WTC11 (cell line): ENCODE measurements at regions not wholly inside any gene's neighbourhood (a gene's known extent, or its start where the extent isn't known, plus 50 kb on each side); places are given as distances from the start of the nearest gene placed in this dataset.
A peak's percentile ranks its signal among the peaks of the same experiment; 100 is the strongest.

Experiments
- ATAC-seq: fragments of 200-7000 bp; cut with Tn5 transposase; 2 replicates; pipeline ENCODE4 v1.10.0; 2021; ENCODE audit warnings: mild to moderate bottlenecking, moderate library complexity
- CTCF ChIA-PET: fragments of 300-600 bp; sonication (Branson Sonifier 250); formaldehyde crosslinking; loops from one replicate; lab custom pipeline; 2021; ENCODE audit warnings: antibody characterized with exemption; lab: Charles Lee
- POLR2A ChIA-PET: fragments of 350-600 bp; sonication (Branson Sonifier 250); formaldehyde crosslinking; loops from one replicate; lab custom pipeline; 2021; ENCODE audit warnings: antibody characterized with exemption; lab: Charles Lee
- DNase-seq: peaks from one replicate; pipeline ENCODE4 v3.0.0; 2021; ENCODE audit warnings: low spot score
- H3K27ac Mint-ChIP-seq: 2 replicates; pipeline ENCODE4 v1.8.0; 2021; ENCODE audit warnings: mixed read lengths
- H3K27me3 Mint-ChIP-seq: 2 replicates; pipeline ENCODE4 v1.8.0; 2021; ENCODE audit warnings: low read depth, mild to moderate bottlenecking, moderate library complexity, mixed read lengths
- H3K36me3 Mint-ChIP-seq: 2 replicates; pipeline ENCODE4 v1.8.0; 2021; ENCODE audit warnings: mixed read lengths
- H3K4me1 Mint-ChIP-seq: 2 replicates; pipeline ENCODE4 v1.8.0; 2022; ENCODE audit warnings: mixed read lengths
- H3K4me3 Mint-ChIP-seq: 2 replicates; pipeline ENCODE4 v1.8.0; 2021; ENCODE audit warnings: mild to moderate bottlenecking, moderate library complexity, mixed read lengths
- H3K9me3 Mint-ChIP-seq: 2 replicates; pipeline ENCODE4 v1.8.0; 2021; ENCODE audit warnings: mixed read lengths
- ATF3 ChIP-seq: sonication (generic); formaldehyde crosslinking; conservative IDR thresholded peaks from 2 replicates; pipeline ENCODE4 v1.8.1; 2022; ENCODE audit warnings: mild to moderate bottlenecking, missing genetic modification reagents
- CBFB ChIP-seq: sonication (generic); formaldehyde crosslinking; IDR thresholded peaks from 2 replicates; pipeline ENCODE4 v1.8.1; 2022; ENCODE audit warnings: mild to moderate bottlenecking, low read depth, missing genetic modification reagents
- CTCF ChIP-seq: fragments of 200-600 bp; IDR thresholded peaks from 2 replicates; pipeline ENCODE4 v1.8.0; 2022; ENCODE audit warnings: antibody characterized with exemption
- E2F1 ChIP-seq: sonication (generic); formaldehyde crosslinking; IDR thresholded peaks from 2 replicates; pipeline ENCODE4 v1.8.0; 2022; ENCODE audit warnings: mild to moderate bottlenecking, missing genetic modification reagents
- E2F4 ChIP-seq: sonication (generic); formaldehyde crosslinking; IDR thresholded peaks from 2 replicates; pipeline ENCODE4 v1.8.1; 2022; ENCODE audit warnings: low read depth, mild to moderate bottlenecking, moderate library complexity, missing genetic modification reagents, borderline replicate concordance
- ESRRA ChIP-seq: sonication (generic); formaldehyde crosslinking; IDR thresholded peaks from 2 replicates; pipeline ENCODE4 v1.8.1; 2022; ENCODE audit warnings: mild to moderate bottlenecking, missing genetic modification reagents, borderline replicate concordance
- GRHL2 ChIP-seq: fragments of 250-450 bp; sonication (Bioruptor Pico); IDR thresholded peaks from 2 replicates; pipeline ENCODE4 v1.8.0; 2022; ENCODE audit warnings: mild to moderate bottlenecking, moderate library complexity; ENCODE audit not compliant: insufficient replicate concordance, severe bottlenecking
- HMGA2 ChIP-seq: fragments of 250-450 bp; sonication (Bioruptor Pico); IDR thresholded peaks from 2 replicates; pipeline ENCODE4 v1.4.0; 2021; ENCODE audit warnings: mild to moderate bottlenecking, moderate library complexity
- HMGXB4 ChIP-seq: sonication (generic); formaldehyde crosslinking; IDR thresholded peaks from 2 replicates; pipeline ENCODE4 v1.8.1; 2023; ENCODE audit warnings: mild to moderate bottlenecking, moderate library complexity, missing genetic modification reagents
- IRF2 ChIP-seq: sonication (generic); formaldehyde crosslinking; IDR thresholded peaks from 2 replicates; pipeline ENCODE4 v1.8.0; 2022; ENCODE audit warnings: low read depth, missing genetic modification reagents, borderline replicate concordance
- JUN ChIP-seq: sonication (generic); formaldehyde crosslinking; IDR thresholded peaks from 2 replicates; pipeline ENCODE4 v1.8.0; 2023; ENCODE audit warnings: mild to moderate bottlenecking, missing genetic modification reagents
- MLX ChIP-seq: sonication (generic); formaldehyde crosslinking; IDR thresholded peaks from 2 replicates; pipeline ENCODE4 v1.8.1; 2023; ENCODE audit warnings: mild to moderate bottlenecking, missing genetic modification reagents, moderate library complexity
- MYBL2 ChIP-seq: sonication (generic); formaldehyde crosslinking; IDR thresholded peaks from 2 replicates; pipeline ENCODE4 v1.8.1; 2023; ENCODE audit warnings: mild to moderate bottlenecking, moderate library complexity, missing genetic modification reagents
- NR1H2 ChIP-seq: sonication (generic); formaldehyde crosslinking; IDR thresholded peaks from 2 replicates; pipeline ENCODE4 v1.9.0; 2021; ENCODE audit warnings: mild to moderate bottlenecking, moderate library complexity, missing genetic modification reagents
- NR3C1 ChIP-seq: sonication (generic); formaldehyde crosslinking; conservative IDR thresholded peaks from 2 replicates; pipeline ENCODE4 v1.8.1; 2023; ENCODE audit warnings: low read depth, mild to moderate bottlenecking, missing genetic modification reagents
- OVOL2 ChIP-seq: fragments of 250-450 bp; sonication (Bioruptor Pico); IDR thresholded peaks from 2 replicates; pipeline ENCODE4 v1.9.0; 2021; ENCODE audit warnings: mild to moderate bottlenecking, borderline replicate concordance
- PREB ChIP-seq: sonication (generic); formaldehyde crosslinking; IDR thresholded peaks from 2 replicates; pipeline ENCODE4 v1.8.1; 2022; ENCODE audit warnings: mild to moderate bottlenecking, missing genetic modification reagents, moderate library complexity, borderline replicate concordance
- RORB ChIP-seq: fragments of 250-450 bp; sonication (Bioruptor Pico); IDR thresholded peaks from 2 replicates; pipeline ENCODE4 v1.9.0; 2021; ENCODE audit warnings: mild to moderate bottlenecking
- SMAD3 ChIP-seq: sonication (generic); formaldehyde crosslinking; IDR thresholded peaks from 2 replicates; pipeline ENCODE4 v1.8.0; 2022; ENCODE audit warnings: missing genetic modification reagents, mild to moderate bottlenecking, borderline replicate concordance
- SP1 ChIP-seq: sonication (generic); formaldehyde crosslinking; conservative IDR thresholded peaks from 2 replicates; pipeline ENCODE4 v1.8.1; 2022; ENCODE audit warnings: missing genetic modification reagents
- ZNF671 ChIP-seq: fragments of 250-450 bp; sonication (Bioruptor Pico); IDR thresholded peaks from 2 replicates; pipeline ENCODE4 v1.8.0; 2021; ENCODE audit warnings: mild to moderate bottlenecking

- ATAC-seq, result no peak
- POLR2A ChIA-PET, result no interaction called here
- no peaks in the 10 kb centered on the region for H3K36me3 Mint-ChIP-seq
Observed at GRCh38 chr4:27173280-27173679, 312.6 kb downstream of the STIM2 start.

GRCh38 chr4:27176400-27176799, 315.8 kb downstream of the STIM2 start:
- peaks cover 8% of the 10 kb centered on the region; the same call in 1 of the 2 replicates for H3K4me1 Mint-ChIP-seq
- ATAC-seq (peak; percentile 95), DNase-seq (peak; percentile 43)
- peaks cover 10% of the 10 kb centered on the region for H3K9me3 Mint-ChIP-seq
- H3K27ac Mint-ChIP-seq, result no peak overlapping the region
- no peak overlapping the region for H3K4me3 Mint-ChIP-seq
- ChIA-PET POLR2A (no interaction called here), CTCF (interaction anchor here (0.6 to 1.7 kb wide), 8 partner anchors 10 to 509 kb away, joined by 3 to 33 read pairs (median 4); no protein-coding TSS in a partner anchor)
- H3K27me3 Mint-ChIP-seq, result no peaks in the 10 kb centered on the region; the same call in 1 of the 2 replicates
- H3K36me3 Mint-ChIP-seq, result no peaks in the 10 kb centered on the region
- TF ChIP-seq CBFB (CRISPR knock-in tag) (no peak), HMGA2 (CRISPR knock-in tag) (no peak), CTCF (peak; percentile 15; the same call in 1 of the 2 replicates), HMGXB4 (CRISPR knock-in tag) (no peak), SP1 (CRISPR knock-in tag) (no peak)

More at GRCh38 chr4:27173280-27173679, 312.6 kb downstream of the STIM2 start:
- CTCF ChIA-PET, result no interaction called here
- DNase-seq, result no peak
- Mint-ChIP-seq H3K27ac (no peak overlapping the region), H3K4me1 (peaks cover 8% of the 10 kb centered on the region; the same call in 1 of the 2 replicates), H3K27me3 (no peaks in the 10 kb centered on the region; the same call in 1 of the 2 replicates), H3K4me3 (no peak overlapping the region), H3K9me3 (peaks cover 21% of the 10 kb centered on the region)
- TF ChIP-seq E2F4 (CRISPR knock-in tag), result no peak
- no peak for TF ChIP-seq PREB (CRISPR knock-in tag)
- no peak for TF ChIP-seq GRHL2 (CRISPR knock-in tag)
- TF ChIP-seq CTCF, result no peak
- no peak for TF ChIP-seq MLX (CRISPR knock-in tag)
- TF ChIP-seq RORB, result no peak
- no peak for TF ChIP-seq E2F1 (CRISPR knock-in tag)
- TF ChIP-seq OVOL2 (CRISPR knock-in tag), result no peak
- no peak for TF ChIP-seq NR1H2 (CRISPR knock-in tag)
- no peak for TF ChIP-seq NR3C1 (CRISPR knock-in tag)
- no peak for TF ChIP-seq ESRRA (CRISPR knock-in tag)
- TF ChIP-seq ZNF671, result no peak
- no peak for TF ChIP-seq MYBL2 (CRISPR knock-in tag)
- TF ChIP-seq JUN, result no peak
- no peak for TF ChIP-seq ATF3
- no peak for TF ChIP-seq IRF2 (CRISPR knock-in tag)
- TF ChIP-seq SMAD3, result no peak
- TF ChIP-seq CBFB (CRISPR knock-in tag), result no peak
